Right lobe of liver (tissue), 4 donors: ENCODE measurements at regions not wholly inside any gene's neighbourhood (a gene's known extent, or its start where the extent isn't known, plus 50 kb on each side); places are given as distances from the start of the nearest gene placed in this dataset.

Experiments
- CTCF ChIP-seq, 4 donors: fragments of 200-600 bp in 3 of 4; fragments of 450-650 bp in 1 of 4; IDR thresholded peaks; one replicate each; pipeline versions ENCODE4 v1.5.1 to v1.8.0; 2016 to 2022; ENCODE audit warnings: antibody characterized with exemption in 4 of 4, mild to moderate bottlenecking in 2 of 4
- POLR2A ChIP-seq: fragments of 450-650 bp; IDR thresholded peaks from one replicate; pipeline ENCODE4 v1.6.1; 2017; ENCODE audit warnings: antibody characterized with exemption, mild to moderate bottlenecking
- donor health status: DM: no; HTN: no; CAD: no.
- donor health status: DM: no; HTN: no; CAD: no.
- donor health status: DM: no; HTN: yes; CAD: no.

DNA sequence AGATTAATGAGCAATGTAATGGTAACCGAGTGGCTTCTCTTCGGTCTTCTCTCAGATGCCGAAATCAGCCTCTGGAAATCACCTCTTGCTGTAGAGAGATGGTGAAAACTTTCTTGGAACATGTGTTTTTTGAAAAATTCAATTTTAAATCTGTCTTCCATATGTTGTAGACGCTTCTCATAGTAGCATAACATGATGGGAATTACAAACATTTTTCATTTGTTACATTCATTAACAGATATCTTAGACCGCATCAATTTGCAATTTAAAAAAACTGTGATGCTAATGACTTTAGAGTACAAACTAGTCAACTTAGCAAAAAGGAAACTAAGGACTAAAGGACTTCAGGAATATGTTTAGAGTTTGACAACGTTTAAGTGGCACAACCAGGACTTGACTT is 275.2 kb downstream of the ASXL3 start:
- TF ChIP-seq CTCF (IDR thresholded peaks at IDR 0.05), result no peak
- TF ChIP-seq POLR2A, result no peak
